WTC11 (cell line): ENCODE measurements at regions not wholly inside any gene's neighbourhood (a gene's known extent, or its start where the extent isn't known, plus 50 kb on each side); places are given as distances from the start of the nearest gene placed in this dataset.
"Not testable (repeated sequence)": the region's sequence is repeated elsewhere in the genome, so short reads cannot be mapped to it uniquely, and the experiment has no call there.

Source experiments
- ATAC-seq: fragments of 200-7000 bp; cut with Tn5 transposase; 2 replicates; pipeline ENCODE4 v1.10.0; 2021; ENCODE audit warnings: mild to moderate bottlenecking, moderate library complexity
- CTCF ChIA-PET: fragments of 300-600 bp; sonication (Branson Sonifier 250); formaldehyde crosslinking; loops from one replicate; lab custom pipeline; 2021; ENCODE audit warnings: antibody characterized with exemption; lab: Charles Lee
- POLR2A ChIA-PET: fragments of 350-600 bp; sonication (Branson Sonifier 250); formaldehyde crosslinking; loops from one replicate; lab custom pipeline; 2021; ENCODE audit warnings: antibody characterized with exemption; lab: Charles Lee
- DNase-seq: peaks from one replicate; pipeline ENCODE4 v3.0.0; 2021; ENCODE audit warnings: low spot score
- H3K27ac Mint-ChIP-seq: 2 replicates; pipeline ENCODE4 v1.8.0; 2021; ENCODE audit warnings: mixed read lengths
- H3K27me3 Mint-ChIP-seq: 2 replicates; pipeline ENCODE4 v1.8.0; 2021; ENCODE audit warnings: low read depth, mild to moderate bottlenecking, moderate library complexity, mixed read lengths
- H3K36me3 Mint-ChIP-seq: 2 replicates; pipeline ENCODE4 v1.8.0; 2021; ENCODE audit warnings: mixed read lengths
- H3K4me1 Mint-ChIP-seq: 2 replicates; pipeline ENCODE4 v1.8.0; 2022; ENCODE audit warnings: mixed read lengths
- H3K4me3 Mint-ChIP-seq: 2 replicates; pipeline ENCODE4 v1.8.0; 2021; ENCODE audit warnings: mild to moderate bottlenecking, moderate library complexity, mixed read lengths
- H3K9me3 Mint-ChIP-seq: 2 replicates; pipeline ENCODE4 v1.8.0; 2021; ENCODE audit warnings: mixed read lengths
- AFF4 ChIP-seq: sonication (generic); formaldehyde crosslinking; IDR thresholded peaks from 2 replicates; pipeline ENCODE4 v1.8.1; 2023; ENCODE audit warnings: mild to moderate bottlenecking, missing genetic modification reagents, borderline replicate concordance
- CREM ChIP-seq: sonication (generic); formaldehyde crosslinking; IDR thresholded peaks from 2 replicates; pipeline ENCODE4 v1.8.1; 2022; ENCODE audit warnings: mild to moderate bottlenecking, missing genetic modification reagents, moderate library complexity
- E2F1 ChIP-seq: sonication (generic); formaldehyde crosslinking; IDR thresholded peaks from 2 replicates; pipeline ENCODE4 v1.8.0; 2022; ENCODE audit warnings: mild to moderate bottlenecking, missing genetic modification reagents
- ELF4 ChIP-seq: sonication (generic); formaldehyde crosslinking; IDR thresholded peaks from 2 replicates; pipeline ENCODE4 v1.8.1; 2022; ENCODE audit warnings: low read depth, mild to moderate bottlenecking, moderate library complexity, missing genetic modification reagents
- ESRRA ChIP-seq: sonication (generic); formaldehyde crosslinking; IDR thresholded peaks from 2 replicates; pipeline ENCODE4 v1.8.1; 2022; ENCODE audit warnings: mild to moderate bottlenecking, missing genetic modification reagents, borderline replicate concordance
- FOXJ3 ChIP-seq: sonication (generic); formaldehyde crosslinking; IDR thresholded peaks from 2 replicates; pipeline ENCODE4 v1.9.0; 2021; ENCODE audit warnings: missing genetic modification reagents, mild to moderate bottlenecking, borderline replicate concordance
- IRF1 ChIP-seq: sonication (generic); formaldehyde crosslinking; IDR thresholded peaks from 2 replicates; pipeline ENCODE4 v1.8.0; 2023; ENCODE audit warnings: missing genetic modification reagents
- JUN ChIP-seq: sonication (generic); formaldehyde crosslinking; IDR thresholded peaks from 2 replicates; pipeline ENCODE4 v1.8.0; 2023; ENCODE audit warnings: mild to moderate bottlenecking, missing genetic modification reagents
- MYBL2 ChIP-seq: sonication (generic); formaldehyde crosslinking; IDR thresholded peaks from 2 replicates; pipeline ENCODE4 v1.8.1; 2023; ENCODE audit warnings: mild to moderate bottlenecking, moderate library complexity, missing genetic modification reagents
- PREB ChIP-seq: sonication (generic); formaldehyde crosslinking; IDR thresholded peaks from 2 replicates; pipeline ENCODE4 v1.8.1; 2022; ENCODE audit warnings: mild to moderate bottlenecking, missing genetic modification reagents, moderate library complexity, borderline replicate concordance
- TEAD4 ChIP-seq: sonication (generic); formaldehyde crosslinking; IDR thresholded peaks from 2 replicates; pipeline ENCODE4 v1.8.0; 2022; ENCODE audit warnings: mild to moderate bottlenecking, missing genetic modification reagents
- ZBTB43 ChIP-seq: sonication (generic); formaldehyde crosslinking; IDR thresholded peaks from 2 replicates; pipeline ENCODE4 v1.8.1; 2023; ENCODE audit warnings: mild to moderate bottlenecking, missing genetic modification reagents
- ZNF263 ChIP-seq: sonication (generic); formaldehyde crosslinking; IDR thresholded peaks from 2 replicates; pipeline ENCODE4 v1.8.1; 2022; ENCODE audit warnings: low read depth, mild to moderate bottlenecking, moderate library complexity, missing genetic modification reagents
- ZNF317 ChIP-seq: sonication (generic); formaldehyde crosslinking; IDR thresholded peaks from 2 replicates; pipeline ENCODE4 v1.8.1; 2023; ENCODE audit warnings: low read depth, mild to moderate bottlenecking, moderate library complexity, missing genetic modification reagents, borderline replicate concordance
- TF ChIP-seq, protein P1 (sequence below): sonication (generic); formaldehyde crosslinking; IDR thresholded peaks from 2 replicates; pipeline ENCODE4 v1.8.1; 2022; ENCODE audit warnings: low read depth, mild to moderate bottlenecking, moderate library complexity, missing genetic modification reagents, borderline replicate concordance
- TF ChIP-seq, protein P2 (sequence below): sonication (generic); formaldehyde crosslinking; IDR thresholded peaks from 2 replicates; pipeline ENCODE4 v1.8.1; 2022; ENCODE audit warnings: mild to moderate bottlenecking, moderate library complexity, missing genetic modification reagents

DNA sequence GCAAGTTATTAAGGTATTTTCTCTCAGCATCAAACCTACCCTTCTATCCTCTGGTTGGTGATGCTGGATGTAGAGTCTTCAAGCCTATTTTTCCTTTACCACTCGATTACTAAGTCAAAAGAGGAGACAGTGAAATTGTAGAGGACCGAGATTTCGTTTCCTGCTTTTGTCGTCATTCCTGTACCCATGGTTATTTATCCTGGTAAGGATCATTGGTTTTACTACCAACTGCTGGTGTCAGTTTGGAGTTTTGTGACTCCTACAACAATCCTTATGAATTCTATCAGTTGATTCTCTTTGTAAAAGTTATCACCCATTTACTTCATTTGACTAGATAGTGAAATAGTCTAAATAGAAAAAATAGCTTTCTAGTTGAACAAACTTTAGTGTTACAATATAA lies 2028.2 kb upstream of the ACO1 start:
- DNase-seq (no peak), ATAC-seq (no peak)
- no peak for TF ChIP-seq ELF4 (CRISPR knock-in tag)
- no peak for TF ChIP-seq AFF4 (CRISPR knock-in tag)
- TF ChIP-seq FOXJ3 (CRISPR knock-in tag), result no peak
- TF ChIP-seq CREM (CRISPR knock-in tag), result no peak
- no peak for TF ChIP-seq TEAD4 (CRISPR knock-in tag)
- no peak for TF ChIP-seq JUN (CRISPR knock-in tag)
- TF ChIP-seq MYBL2 (CRISPR knock-in tag), result no peak
- TF ChIP-seq ESRRA (CRISPR knock-in tag), result no peak
- no peak for TF ChIP-seq ZNF263
- Mint-ChIP-seq H3K27ac (no peak overlapping the region), H3K27me3 (no peaks in the 10 kb centered on the region), H3K4me1 (no peaks in the 10 kb centered on the region; the same call in 1 of the 2 replicates), H3K36me3 (no peaks in the 10 kb centered on the region), H3K4me3 (no peak overlapping the region), H3K9me3 (no peaks in the 10 kb centered on the region)
- CTCF ChIA-PET, result no interaction called here
- POLR2A ChIA-PET, result no interaction called here

DNA sequence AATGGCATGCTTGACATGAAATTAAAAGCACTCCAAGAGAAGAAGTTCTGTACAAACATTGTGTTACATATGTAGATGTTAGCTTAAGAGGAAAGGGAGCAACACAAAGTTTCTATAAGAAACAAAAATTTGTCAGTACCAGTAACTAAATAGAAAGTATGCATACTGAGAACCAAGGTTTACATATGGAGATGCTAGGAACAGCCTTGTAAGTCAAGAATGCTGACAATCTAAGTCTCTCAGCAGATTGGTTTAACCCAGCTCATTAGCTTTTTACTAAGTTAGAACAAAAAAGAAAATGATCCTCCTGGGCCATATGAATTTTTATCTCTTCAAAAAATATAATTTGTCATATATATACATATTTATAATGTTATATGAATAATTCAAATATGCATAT lies 2022.1 kb upstream of the ACO1 start:
- Mint-ChIP-seq H3K4me3 (no peak overlapping the region), H3K36me3 (no peaks in the 10 kb centered on the region), H3K27me3 (no peaks in the 10 kb centered on the region), H3K27ac (peak overlapping the region; percentile 43; the same call in 1 of the 2 replicates), H3K9me3 (no peaks in the 10 kb centered on the region), H3K4me1 (peaks cover 15% of the 10 kb centered on the region)
- ChIA-PET POLR2A (no interaction called here), CTCF (no interaction called here)
- DNase-seq, result no peak
- TF ChIP-seq TEAD4 (CRISPR knock-in tag) (no peak), ZBTB43 (CRISPR knock-in tag) (no peak), ESRRA (CRISPR knock-in tag) (no peak), FOXJ3 (CRISPR knock-in tag) (no peak), E2F1 (CRISPR knock-in tag) (no peak), ZNF263 (no peak), ZNF317 (CRISPR knock-in tag) (no peak), MYBL2 (CRISPR knock-in tag) (no peak), ELF4 (CRISPR knock-in tag) (no peak), PREB (CRISPR knock-in tag) (no peak), IRF1 (CRISPR knock-in tag) (no peak)
- TF ChIP-seq, protein P1, sequence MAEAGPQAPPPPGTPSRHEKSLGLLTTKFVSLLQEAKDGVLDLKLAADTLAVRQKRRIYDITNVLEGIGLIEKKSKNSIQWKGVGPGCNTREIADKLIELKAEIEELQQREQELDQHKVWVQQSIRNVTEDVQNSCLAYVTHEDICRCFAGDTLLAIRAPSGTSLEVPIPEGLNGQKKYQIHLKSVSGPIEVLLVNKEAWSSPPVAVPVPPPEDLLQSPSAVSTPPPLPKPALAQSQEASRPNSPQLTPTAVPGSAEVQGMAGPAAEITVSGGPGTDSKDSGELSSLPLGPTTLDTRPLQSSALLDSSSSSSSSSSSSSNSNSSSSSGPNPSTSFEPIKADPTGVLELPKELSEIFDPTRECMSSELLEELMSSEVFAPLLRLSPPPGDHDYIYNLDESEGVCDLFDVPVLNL (CRISPR knock-in tag), result no peak
- TF ChIP-seq, protein P2, sequence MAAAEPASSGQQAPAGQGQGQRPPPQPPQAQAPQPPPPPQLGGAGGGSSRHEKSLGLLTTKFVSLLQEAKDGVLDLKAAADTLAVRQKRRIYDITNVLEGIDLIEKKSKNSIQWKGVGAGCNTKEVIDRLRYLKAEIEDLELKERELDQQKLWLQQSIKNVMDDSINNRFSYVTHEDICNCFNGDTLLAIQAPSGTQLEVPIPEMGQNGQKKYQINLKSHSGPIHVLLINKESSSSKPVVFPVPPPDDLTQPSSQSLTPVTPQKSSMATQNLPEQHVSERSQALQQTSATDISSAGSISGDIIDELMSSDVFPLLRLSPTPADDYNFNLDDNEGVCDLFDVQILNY, result no peak
- peak; percentile 69 for ATAC-seq

DNA sequence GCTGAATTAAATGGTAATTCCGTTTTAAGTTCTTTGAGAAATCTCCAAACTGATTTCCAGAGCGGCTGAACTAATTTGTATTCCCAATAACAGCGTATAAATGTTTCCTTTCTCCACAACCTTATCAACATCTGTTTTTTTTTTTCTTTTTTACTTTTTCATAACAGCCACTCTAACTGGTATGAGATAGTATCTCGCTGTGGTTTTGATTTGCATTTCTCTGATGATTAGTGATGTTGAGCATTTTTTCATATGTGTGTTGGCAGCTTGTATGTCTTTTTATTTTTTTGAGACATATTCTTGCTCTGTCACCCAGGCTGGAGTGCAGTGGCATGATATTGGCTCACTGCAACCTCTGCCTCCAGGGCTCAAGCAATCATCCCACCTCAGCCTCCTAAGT lies 2018.3 kb upstream of the ACO1 start:
- ATAC-seq, DNase-seq, H3K27me3 Mint-ChIP-seq, CTCF ChIA-PET, H3K27ac Mint-ChIP-seq, H3K36me3 Mint-ChIP-seq, POLR2A ChIA-PET, H3K9me3 Mint-ChIP-seq, H3K4me3 Mint-ChIP-seq: not testable (repeated sequence)
- H3K4me1 Mint-ChIP-seq, result peaks cover 15% of the 10 kb centered on the region
